ENCODE measurements at regions not wholly inside any gene's neighbourhood (a gene's known extent, or its start where the extent isn't known, plus 50 kb on each side); places are given as distances from the start of the nearest gene placed in this dataset.

DNA sequence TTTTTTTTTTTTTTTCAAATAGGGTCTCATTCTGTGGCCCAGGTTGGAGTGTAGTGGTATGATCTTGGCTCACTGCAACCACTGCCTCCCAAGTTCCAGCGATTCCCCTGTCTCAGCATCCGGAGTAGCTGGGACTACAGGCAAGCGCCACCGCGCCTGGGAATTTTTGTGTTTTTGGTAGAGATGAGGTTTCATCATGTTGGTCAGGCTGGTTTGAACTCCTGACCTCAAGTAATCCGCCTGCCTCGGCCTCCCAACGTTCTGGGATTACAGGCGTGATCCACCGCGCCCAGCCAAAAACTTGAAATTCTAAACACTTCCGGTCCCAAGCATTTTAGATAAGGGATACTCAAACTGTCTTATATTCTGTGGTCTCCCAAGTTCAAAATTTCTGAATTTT, 718.9 kb upstream of the MEF2C start:
- TF ChIP-seq POLR2A (IDR thresholded peaks at IDR 0.05; ENCODE audit: low read depth, low read length) = no peak
- TF ChIP-seq POLR2AphosphoS5 (IDR thresholded peaks at IDR 0.05; ENCODE audit: low read depth, low read length) = no peak
